IPS-NIHi11 (cell line): ENCODE measurements at regions not wholly inside any gene's neighbourhood (a gene's known extent, or its start where the extent isn't known, plus 50 kb on each side); places are given as distances from the start of the nearest gene placed in this dataset.

Experiments used
- DNase-seq: peaks from one replicate; pipeline ENCODE4 v3.0.0; 2012; ENCODE audit warnings: mixed read lengths, low spot score

DNA sequence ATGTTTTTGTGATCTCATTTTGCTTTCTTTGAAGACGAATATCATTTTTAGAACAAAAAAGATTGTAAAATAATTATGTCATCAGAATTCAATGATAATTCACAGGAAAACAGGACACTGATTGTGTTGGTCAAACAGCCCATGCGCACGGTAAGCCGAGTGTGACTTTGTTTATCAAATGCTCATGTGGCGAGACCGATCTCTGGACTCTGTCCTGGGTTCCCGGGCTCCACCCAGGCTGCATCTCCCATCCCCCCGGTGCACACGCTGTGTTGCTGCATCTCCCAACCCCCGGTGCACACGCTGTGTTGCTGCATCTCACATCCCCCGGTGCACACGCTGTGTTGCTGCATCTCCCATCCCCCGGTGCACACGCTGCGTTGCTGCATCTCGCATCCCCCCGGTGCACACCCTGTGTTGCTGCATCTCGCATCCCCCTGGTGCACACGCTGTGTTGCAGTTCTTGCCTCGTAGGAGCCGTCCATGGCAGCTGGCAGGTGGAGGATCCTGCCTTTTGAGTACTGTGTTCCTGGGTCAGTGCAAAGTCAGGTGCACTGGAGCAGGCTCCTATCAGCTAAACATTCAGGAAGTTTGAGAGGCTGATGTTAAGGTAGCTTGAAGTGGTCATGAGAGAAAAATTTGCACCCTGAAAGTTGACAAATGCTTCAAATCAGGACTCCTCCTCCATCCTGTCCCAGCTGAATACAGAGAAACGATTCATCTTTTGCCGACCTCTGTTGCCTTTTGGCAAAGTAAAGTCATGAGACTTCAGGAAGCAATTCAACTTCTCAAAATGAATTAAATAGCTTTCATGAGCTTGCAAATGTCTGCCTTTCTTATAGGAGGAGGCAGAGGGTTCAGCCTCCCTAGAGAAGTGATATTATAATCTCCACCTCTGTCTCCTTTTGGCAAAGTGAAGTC, 77.1 kb upstream of the FRMD1 start:
- no peak for DNase-seq

- no peak for DNase-seq
These were observed 76.2 kb upstream of the FRMD1 start for GRCh38 chr6:168155193-168155592.

DNA sequence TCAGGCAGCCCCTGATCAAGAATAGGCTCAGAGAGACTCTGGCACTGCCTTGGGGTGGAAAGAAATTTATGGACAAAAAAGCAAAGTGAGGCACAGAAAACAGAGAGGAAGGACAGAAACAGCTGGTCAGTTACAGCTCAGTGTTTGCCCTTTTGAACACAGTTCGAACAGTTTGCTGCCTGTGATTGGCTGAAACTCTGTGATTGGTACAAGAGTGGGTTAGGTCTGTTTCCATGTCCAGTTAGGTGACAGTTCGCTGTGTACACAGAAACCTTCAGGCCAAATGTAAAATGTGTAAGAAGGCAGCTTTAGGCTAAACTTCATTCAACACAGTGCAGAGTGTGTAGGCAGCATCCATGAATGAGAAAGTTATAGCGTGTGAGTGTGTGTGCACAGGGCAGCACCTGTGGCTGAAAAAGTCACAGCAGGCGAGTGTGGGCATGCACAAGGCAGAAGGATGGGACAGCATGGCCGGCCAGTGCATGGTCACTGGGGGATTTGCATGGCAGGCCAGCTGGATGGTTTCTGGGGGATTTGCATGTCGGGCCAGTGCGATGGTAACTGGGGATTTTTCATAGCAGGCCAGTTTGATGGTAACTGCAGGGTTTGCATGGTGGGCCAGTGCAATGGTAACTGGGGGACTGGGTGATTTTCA, 75.4 kb upstream of the FRMD1 start:
- no peak for DNase-seq

DNA sequence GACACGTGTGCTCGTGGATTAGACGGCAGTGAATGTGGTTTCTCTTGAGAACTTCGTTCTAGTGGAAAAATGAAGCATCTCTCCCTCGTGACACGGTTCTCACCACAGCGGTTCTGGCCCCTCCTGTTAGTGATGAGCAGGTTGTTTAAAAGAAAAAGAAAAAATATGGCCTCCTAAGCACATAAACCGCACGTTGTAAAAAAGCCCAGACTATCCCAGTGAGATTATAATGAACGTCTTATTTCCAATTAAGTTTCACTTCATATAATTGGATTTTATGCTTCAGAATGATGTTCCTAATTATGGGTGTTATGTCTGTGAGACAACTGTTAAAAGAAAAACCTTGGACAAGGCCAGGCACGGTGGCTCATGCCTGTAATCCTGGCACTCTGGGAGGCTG, 74.5 kb upstream of the FRMD1 start:
- DNase-seq, result no peak

GRCh38 chr6:168152980-168153379, 74.0 kb upstream of the FRMD1 start:
- DNase-seq, result no peak

DNA sequence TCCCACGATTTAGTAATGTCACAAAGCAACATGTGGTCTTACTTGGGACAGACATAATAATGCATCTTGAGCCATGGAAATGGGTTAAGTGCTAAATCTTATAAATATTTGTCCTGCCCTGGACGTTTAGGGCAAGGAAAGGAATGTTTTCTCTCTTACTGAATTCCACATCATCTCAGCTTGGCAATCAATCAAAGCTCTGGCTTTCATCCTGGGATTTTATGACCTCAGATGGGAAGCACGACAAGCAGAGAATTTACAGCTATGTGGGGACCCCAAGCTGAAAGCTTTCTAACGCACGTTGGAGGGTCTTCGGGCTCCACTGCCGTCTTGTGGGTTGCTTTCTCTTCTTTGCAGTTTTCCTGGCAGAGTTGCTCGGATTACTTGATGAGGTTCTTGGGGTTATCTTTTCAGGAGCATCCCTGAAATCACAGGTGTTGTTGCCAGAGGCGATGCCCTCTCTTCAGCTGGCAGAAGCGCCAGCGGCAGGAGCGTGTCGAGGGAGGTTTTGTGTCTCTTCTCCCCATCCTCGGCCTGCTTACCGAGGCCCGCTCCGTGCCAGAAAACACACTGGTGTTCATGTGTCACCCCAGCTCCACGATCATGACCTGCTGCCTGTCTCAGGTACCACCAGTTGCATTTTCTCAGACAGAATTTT, 73.4 kb upstream of the FRMD1 start:
- DNase-seq, result no peak

DNA sequence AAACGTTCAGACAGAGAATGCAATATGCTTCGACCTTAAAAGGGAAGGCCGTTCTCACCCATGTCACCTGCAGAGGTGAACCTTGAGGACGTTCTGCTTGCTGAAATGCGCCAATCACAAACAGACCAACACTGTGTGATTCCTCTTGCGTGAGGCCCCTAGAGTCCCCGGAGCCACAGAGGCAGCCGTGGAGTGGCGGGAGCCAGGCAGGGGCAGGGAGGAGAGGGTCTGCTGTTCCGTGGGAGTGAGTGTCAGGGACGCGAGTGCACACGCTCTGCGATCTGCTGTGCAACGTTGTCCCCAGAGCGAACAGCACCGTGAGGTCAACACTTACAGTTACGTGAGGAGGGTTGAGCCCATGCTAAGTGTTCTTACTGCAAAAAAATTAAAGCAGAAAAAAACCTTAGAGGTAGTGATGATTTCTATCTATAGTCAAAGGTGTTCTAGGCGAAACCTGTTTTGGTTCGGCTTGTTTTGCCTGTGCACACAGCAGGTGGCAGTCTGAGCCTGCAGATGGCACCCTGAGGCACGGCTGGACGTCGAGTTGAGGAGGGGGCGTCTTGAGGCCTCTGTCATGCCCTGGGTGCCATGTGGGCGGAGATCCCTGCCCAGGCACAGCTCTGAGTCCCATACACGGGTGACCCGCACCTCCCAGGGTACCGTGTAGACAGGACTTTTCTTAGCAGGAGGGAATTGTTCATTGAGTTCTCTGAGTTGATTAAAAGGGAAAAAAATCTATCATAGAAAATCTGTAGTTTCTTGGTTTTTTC, 71.7 kb upstream of the FRMD1 start:
- no peak for DNase-seq

- DNase-seq, result no peak
These were observed 70.0 kb upstream of the FRMD1 start for GRCh38 chr6:168149015-168149414.

DNA sequence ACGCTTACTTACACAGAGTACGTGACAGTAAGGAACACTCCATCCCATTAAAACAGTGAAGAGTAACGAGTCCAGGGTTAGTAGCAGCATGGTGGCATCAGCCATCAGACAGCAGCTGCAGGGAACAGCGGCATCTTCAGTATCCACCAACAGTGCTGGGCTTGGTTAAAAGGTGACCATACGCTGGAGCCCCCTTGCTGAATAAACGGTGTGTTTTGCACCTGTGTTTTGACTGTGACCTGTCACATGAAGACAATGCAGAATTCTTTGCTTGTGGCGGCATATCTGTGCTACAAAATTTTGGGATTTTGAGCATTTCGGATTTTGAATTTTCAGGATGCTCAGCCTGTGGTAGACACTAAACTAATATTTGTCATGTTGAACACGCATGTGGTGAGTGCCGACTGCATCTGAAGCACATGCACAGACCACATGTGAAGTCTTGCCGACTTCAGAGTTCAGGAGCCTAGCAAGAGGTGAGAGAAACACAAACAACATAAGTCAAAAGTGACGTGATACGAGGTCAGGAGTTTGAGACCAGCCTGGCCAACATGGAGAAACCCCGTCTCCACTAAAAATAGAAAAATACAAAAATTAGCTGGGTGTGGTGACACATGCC, 69.3 kb upstream of the FRMD1 start:
- DNase-seq, result no peak

DNA sequence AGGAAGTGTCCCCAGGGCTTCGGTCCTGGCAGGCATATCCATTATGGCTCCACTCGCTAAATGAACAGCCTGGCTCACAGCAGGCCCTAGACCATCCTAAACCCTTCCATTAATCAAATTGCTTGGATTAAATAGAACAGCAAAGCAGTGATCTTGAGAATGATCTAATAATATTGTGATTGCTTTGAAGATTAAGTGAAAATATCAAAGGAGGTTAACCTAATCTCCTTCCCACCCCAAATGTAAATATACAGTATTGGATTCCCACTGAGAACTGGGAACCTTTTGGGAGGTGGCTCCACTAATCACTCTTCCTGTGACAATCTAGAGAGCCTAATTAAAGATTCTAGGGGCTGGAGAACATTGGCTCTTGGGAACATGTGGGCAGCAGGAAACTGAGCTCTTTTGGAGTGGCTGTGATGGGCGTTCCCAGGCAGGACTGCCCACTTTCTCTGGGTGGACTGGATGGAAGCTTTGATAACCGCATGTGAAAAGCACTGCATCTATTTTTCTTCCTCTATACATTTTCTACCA, 68.3 kb upstream of the FRMD1 start:
- peak; percentile 4 for DNase-seq

DNA sequence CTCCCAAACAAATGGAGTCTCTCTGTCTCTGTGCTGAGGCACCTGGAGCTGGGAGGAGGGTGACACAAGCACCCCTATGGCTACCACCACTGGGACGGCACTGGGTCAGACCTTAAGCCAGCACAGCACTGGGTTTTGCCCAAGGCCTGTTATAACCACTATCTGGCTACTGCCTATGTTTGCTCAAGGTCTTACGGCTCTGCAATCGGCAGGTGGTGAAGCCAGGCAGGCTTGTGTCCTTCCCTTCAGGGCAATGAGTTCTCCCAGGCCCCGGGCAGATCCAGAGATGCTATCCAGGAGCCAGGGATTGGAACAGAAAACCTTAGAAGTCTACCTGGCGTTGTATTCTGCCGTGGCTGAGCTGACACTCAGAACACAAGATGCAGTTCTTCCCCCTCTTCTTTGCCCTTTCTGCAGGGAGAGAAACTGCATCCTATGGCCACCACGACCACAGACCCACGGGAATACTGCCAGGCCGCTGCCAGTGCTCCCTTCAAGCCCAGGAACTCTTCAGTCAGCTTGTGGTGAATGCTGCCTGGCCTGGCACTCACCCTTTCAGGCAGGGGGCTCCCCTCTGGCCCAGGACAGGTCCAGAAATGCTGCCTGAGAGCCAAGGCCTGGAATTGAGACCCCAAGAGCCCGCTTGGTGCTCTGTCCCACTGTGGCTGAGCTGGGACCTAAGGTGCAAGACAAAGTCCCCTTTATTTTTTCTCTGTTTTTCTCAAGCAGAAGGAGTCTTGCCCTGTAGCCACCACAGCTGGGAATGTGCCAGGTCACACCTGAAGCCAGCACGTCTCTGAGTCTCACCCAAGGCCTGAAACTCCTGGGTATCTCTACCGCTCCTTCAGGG, 67.0 kb upstream of the FRMD1 start:
- DNase-seq, result peak; percentile 0

DNA sequence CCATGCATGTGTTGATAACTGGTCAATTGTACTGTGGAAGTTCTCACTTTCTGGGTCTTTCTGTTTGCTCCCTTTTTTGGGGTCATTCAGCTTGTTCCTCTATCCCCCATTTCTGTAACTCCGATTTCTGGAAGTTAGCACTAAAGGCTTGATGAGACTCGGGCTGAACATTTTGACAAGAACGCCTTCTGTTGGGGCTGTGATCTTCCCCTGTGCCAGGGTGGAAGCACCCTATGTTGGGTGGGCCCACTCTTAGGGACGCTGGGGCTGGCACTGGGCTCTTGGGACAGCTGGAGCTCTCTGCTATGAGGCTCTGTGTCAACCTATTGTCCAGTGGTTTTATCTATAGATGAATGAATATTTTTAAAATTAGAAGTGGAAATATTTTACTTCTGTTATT, 60.1 kb upstream of the FRMD1 start:
- peak; percentile 1 for DNase-seq

GRCh38 chr6:168138436-168138835, 59.4 kb upstream of the FRMD1 start:
- peak; percentile 1 for DNase-seq

GRCh38 chr6:168137024-168137423, 58.0 kb upstream of the FRMD1 start:
- peak; percentile 0 for DNase-seq

DNA sequence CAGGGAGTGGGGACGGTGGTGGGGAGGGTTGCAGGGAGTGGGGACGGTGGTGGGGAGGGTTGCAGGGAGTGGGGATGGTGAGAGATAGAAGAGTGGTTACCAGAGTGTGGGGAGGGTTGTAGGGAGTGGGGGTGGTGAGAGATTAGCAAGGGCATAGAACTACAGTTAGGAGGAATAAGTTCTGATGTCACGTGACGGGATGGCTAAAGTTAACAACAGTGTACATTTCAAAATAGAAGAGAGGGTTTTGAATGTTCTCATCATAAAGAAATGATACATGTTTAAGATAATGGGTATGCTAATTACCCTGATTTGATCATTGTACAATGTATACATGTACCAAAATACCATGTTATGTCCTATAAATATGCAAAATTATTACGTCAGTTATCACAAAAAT, 57.6 kb upstream of the FRMD1 start:
- peak; percentile 0 for DNase-seq

DNA sequence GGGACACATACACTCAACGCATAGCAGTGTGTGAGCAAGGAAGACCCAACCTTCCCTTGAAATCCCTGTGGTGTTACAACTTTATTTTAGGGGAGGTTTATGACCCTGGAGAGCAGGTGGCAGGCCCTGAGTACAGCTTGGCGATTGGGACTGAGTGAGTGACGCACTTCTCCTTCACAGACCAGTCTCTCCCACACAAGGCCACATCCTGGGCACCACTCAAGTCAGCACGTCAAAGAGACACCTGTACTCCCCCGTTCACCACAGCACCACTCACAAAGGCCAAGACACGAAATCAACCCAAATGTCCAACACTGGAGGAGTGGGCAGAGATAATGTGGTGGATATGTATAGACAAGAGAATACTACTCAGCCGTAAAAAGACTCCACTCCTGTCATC, 57.0 kb upstream of the FRMD1 start:
- DNase-seq, result peak; percentile 1

GRCh38 chr6:168134560-168135201, 55.7 kb upstream of the FRMD1 start:
- DNase-seq, result peak; percentile 3

GRCh38 chr6:168133687-168134559, 54.9 kb upstream of the FRMD1 start:
- peak; percentile 11 for DNase-seq

GRCh38 chr6:168133168-168133561, 54.2 kb upstream of the FRMD1 start:
- peak; percentile 44 for DNase-seq
